IgD-negative memory B cell (primary cell): ENCODE measurements at regions not wholly inside any gene's neighbourhood (a gene's known extent, or its start where the extent isn't known, plus 50 kb on each side); places are given as distances from the start of the nearest gene placed in this dataset.
A peak's percentile ranks its signal among the peaks of the same experiment; 100 is the strongest.

Experiments
- H3K27ac Mint-ChIP-seq, 3 donors: one replicate each; pipeline ENCODE4 v1.8.0; 2020 to 2022; ENCODE audit warnings: mild to moderate bottlenecking in 3 of 3, mixed read lengths in 3 of 3, moderate library complexity in 1 of 3
- H3K27me3 Mint-ChIP-seq: one replicate; pipeline ENCODE4 v1.8.0; 2021; ENCODE audit warnings: mixed read lengths
- H3K36me3 Mint-ChIP-seq: one replicate; pipeline ENCODE4 v1.8.0; 2020; ENCODE audit warnings: mild to moderate bottlenecking, mixed read lengths
- H3K4me1 Mint-ChIP-seq, 3 donors: one replicate each; pipeline ENCODE4 v1.8.0; 2020 to 2022; ENCODE audit warnings: mixed read lengths in 3 of 3, mild to moderate bottlenecking in 1 of 3
- H3K4me3 Mint-ChIP-seq, 4 donors: one replicate each; pipeline ENCODE4 v1.8.0; 2020 to 2022; ENCODE audit warnings: mild to moderate bottlenecking in 4 of 4, mixed read lengths in 4 of 4, moderate library complexity in 3 of 4
- H3K9me3 Mint-ChIP-seq, 3 donors: one replicate each; pipeline ENCODE4 v1.8.0; 2020 to 2021; ENCODE audit warnings: mixed read lengths in 3 of 3, mild to moderate bottlenecking in 1 of 3

DNA sequence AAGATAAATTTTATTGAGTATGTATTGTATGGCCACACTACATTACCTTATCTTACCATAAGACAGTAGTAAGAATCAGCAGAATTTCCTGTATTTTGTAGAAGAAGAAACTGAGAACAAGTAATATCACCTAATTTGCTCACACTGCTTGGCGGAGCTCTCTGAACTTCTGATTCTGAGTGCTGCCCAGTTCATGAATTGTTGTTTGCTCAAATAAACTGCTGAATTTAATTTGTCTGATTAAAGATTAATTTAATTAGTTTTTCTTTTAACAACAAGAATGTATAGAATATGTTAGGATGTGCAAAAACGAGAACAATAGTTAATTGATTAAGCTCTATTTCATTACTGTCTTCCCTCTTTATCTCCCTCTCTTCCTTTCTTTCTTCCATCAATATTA, 100.1 kb upstream of the ERBB4 start:
- H3K36me3 Mint-ChIP-seq, result no peaks in the 10 kb centered on the region
- H3K4me3 Mint-ChIP-seq, result no peak overlapping the region
- H3K4me1 Mint-ChIP-seq, result no peaks in the 10 kb centered on the region
- peaks cover 2 to 3% (median 2%) of the 10 kb centered on the region in 3 donors for H3K9me3 Mint-ChIP-seq
- H3K27me3 Mint-ChIP-seq, result no peaks in the 10 kb centered on the region
- no peak overlapping the region for H3K27ac Mint-ChIP-seq

- H3K27me3 Mint-ChIP-seq, result no peaks in the 10 kb centered on the region
- no peaks in the 10 kb centered on the region for H3K36me3 Mint-ChIP-seq
- H3K9me3 Mint-ChIP-seq, result peaks cover 0 to 6% (median 3%) of the 10 kb centered on the region in 3 donors
- no peak overlapping the region for H3K4me3 Mint-ChIP-seq
- H3K4me1 Mint-ChIP-seq, result no peaks in the 10 kb centered on the region
- H3K27ac Mint-ChIP-seq, result no peak overlapping the region
These were observed 90.0 kb upstream of the ERBB4 start for GRCh38 chr2:212628586-212628985.

DNA sequence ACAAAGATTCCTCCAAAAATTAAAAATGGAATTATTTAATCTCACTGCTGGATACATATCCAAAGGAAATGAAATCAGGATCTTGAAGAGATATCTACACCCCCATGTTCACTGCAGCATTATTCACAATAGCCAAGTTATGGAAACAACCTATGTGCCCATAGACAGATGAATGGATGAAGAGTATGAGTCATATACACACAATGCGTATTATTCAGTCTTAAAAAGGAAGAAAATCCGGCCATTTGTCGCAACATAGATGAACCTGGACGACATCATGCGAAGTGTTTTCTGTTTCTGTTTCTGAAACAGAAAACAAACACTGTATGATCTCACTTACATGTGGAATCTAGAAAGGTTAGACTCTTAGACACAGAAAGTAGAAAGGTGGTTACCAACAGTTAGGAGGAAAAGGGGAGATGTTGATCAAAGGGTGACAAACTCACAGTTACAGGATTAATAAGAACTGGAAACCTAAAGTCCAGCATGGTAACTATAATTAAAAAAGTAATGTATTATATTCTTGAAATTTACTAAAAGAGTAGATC, 87.8 kb upstream of the ERBB4 start:
- Mint-ChIP-seq H3K9me3 (peaks cover 3 to 5% (median 4%) of the 10 kb centered on the region in 3 donors), H3K36me3 (no peaks in the 10 kb centered on the region), H3K4me1 (no peaks in the 10 kb centered on the region), H3K27ac (no peak overlapping the region), H3K27me3 (no peaks in the 10 kb centered on the region), H3K4me3 (no peak overlapping the region)

GRCh38 chr2:212619954-212620353, 81.4 kb upstream of the ERBB4 start:
- Mint-ChIP-seq H3K36me3 (no peaks in the 10 kb centered on the region), H3K4me1 (no peaks in the 10 kb centered on the region), H3K27me3 (no peaks in the 10 kb centered on the region), H3K4me3 (no peak overlapping the region), H3K9me3 (peaks cover 0 to 4% (median 2%) of the 10 kb centered on the region in 3 donors), H3K27ac (no peak overlapping the region)

GRCh38 chr2:212618636-212619035, 80.0 kb upstream of the ERBB4 start:
- no peaks in the 10 kb centered on the region for H3K36me3 Mint-ChIP-seq
- no peak overlapping the region for H3K4me3 Mint-ChIP-seq
- no peaks in the 10 kb centered on the region for H3K4me1 Mint-ChIP-seq
- H3K27me3 Mint-ChIP-seq, result no peaks in the 10 kb centered on the region
- H3K9me3 Mint-ChIP-seq, result peaks cover 0 to 4% (median 4%) of the 10 kb centered on the region in 3 donors
- no peak overlapping the region for H3K27ac Mint-ChIP-seq

- peaks cover 0 to 2% (median 2%) of the 10 kb centered on the region in 3 donors for H3K4me1 Mint-ChIP-seq
- H3K4me3 Mint-ChIP-seq, result no peak overlapping the region
- no peaks in the 10 kb centered on the region for H3K36me3 Mint-ChIP-seq
- no peak overlapping the region for H3K27ac Mint-ChIP-seq
- peaks cover 0 to 2% (median 0%) of the 10 kb centered on the region in 3 donors for H3K9me3 Mint-ChIP-seq
- H3K27me3 Mint-ChIP-seq, result no peaks in the 10 kb centered on the region
These were observed 72.3 kb upstream of the ERBB4 start for GRCh38 chr2:212610872-212611425.

- H3K4me3 Mint-ChIP-seq, result no peak overlapping the region
- H3K9me3 Mint-ChIP-seq, result peaks cover 0 to 2% (median 0%) of the 10 kb centered on the region in 3 donors
- H3K27me3 Mint-ChIP-seq, result peaks cover 1% of the 10 kb centered on the region
- H3K36me3 Mint-ChIP-seq, result no peaks in the 10 kb centered on the region
- H3K4me1 Mint-ChIP-seq, result peaks cover 0 to 2% (median 2%) of the 10 kb centered on the region in 3 donors
- no peak overlapping the region for H3K27ac Mint-ChIP-seq
These were observed 70.9 kb upstream of the ERBB4 start for GRCh38 chr2:212609479-212609878.

GRCh38 chr2:212607080-212607479, 68.5 kb upstream of the ERBB4 start:
- H3K36me3 Mint-ChIP-seq, result no peaks in the 10 kb centered on the region
- no peak overlapping the region for H3K27ac Mint-ChIP-seq
- H3K4me1 Mint-ChIP-seq, result peaks cover 0 to 2% (median 2%) of the 10 kb centered on the region in 3 donors
- H3K9me3 Mint-ChIP-seq, result no peaks in the 10 kb centered on the region
- peaks cover 1% of the 10 kb centered on the region for H3K27me3 Mint-ChIP-seq
- H3K4me3 Mint-ChIP-seq, result peak overlapping the region in 1 of 4 donors; percentile 12

GRCh38 chr2:212606232-212606631, 67.6 kb upstream of the ERBB4 start:
- H3K9me3 Mint-ChIP-seq, result no peaks in the 10 kb centered on the region
- peaks cover 1% of the 10 kb centered on the region for H3K27me3 Mint-ChIP-seq
- no peak overlapping the region for H3K27ac Mint-ChIP-seq
- H3K36me3 Mint-ChIP-seq, result no peaks in the 10 kb centered on the region
- no peak overlapping the region for H3K4me3 Mint-ChIP-seq
- peaks cover 0 to 2% (median 2%) of the 10 kb centered on the region in 3 donors for H3K4me1 Mint-ChIP-seq

- H3K27me3 Mint-ChIP-seq, result no peaks in the 10 kb centered on the region
- no peak overlapping the region for H3K27ac Mint-ChIP-seq
- no peak overlapping the region for H3K4me3 Mint-ChIP-seq
- no peaks in the 10 kb centered on the region for H3K36me3 Mint-ChIP-seq
- no peaks in the 10 kb centered on the region for H3K9me3 Mint-ChIP-seq
- no peaks in the 10 kb centered on the region for H3K4me1 Mint-ChIP-seq
These were observed 58.1 kb upstream of the ERBB4 start for GRCh38 chr2:212596688-212597087.

GRCh38 chr2:212596276-212596675, 57.7 kb upstream of the ERBB4 start:
- Mint-ChIP-seq H3K9me3 (no peaks in the 10 kb centered on the region), H3K4me3 (no peak overlapping the region), H3K4me1 (no peaks in the 10 kb centered on the region), H3K27ac (no peak overlapping the region), H3K27me3 (no peaks in the 10 kb centered on the region), H3K36me3 (no peaks in the 10 kb centered on the region)

DNA sequence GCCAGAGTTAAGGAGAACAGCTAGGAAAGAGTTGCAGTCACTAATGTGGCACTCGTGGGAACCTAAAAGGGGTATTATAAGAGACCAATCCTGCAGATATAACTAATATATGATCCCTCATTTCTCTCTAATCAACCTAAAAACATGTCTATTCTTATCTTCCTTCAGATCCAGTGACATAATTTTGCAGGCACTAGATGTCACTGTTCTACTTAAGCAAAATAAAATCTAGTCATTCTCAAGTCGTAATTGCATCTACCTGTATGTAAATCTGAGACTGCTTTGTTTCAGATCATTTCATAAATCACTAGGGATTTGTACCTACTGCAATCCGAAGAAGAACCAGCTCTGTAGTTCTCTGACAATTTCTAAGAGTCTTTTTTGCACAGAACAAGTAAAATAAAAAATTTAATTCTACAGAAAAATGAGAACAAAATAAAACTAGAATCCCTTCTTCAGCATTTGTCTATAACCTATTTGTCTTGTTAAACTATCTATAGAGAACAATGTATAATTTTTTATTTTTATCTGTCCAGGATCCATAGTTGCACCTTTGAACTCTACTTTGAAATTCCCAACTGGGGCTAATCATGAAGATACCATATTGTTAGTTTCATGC, 56.5 kb upstream of the ERBB4 start:
- no peaks in the 10 kb centered on the region for H3K9me3 Mint-ChIP-seq
- H3K27ac Mint-ChIP-seq, result peak overlapping the region in 1 of 3 donors; percentile 18
- H3K27me3 Mint-ChIP-seq, result no peaks in the 10 kb centered on the region
- no peaks in the 10 kb centered on the region for H3K4me1 Mint-ChIP-seq
- H3K4me3 Mint-ChIP-seq, result no peak overlapping the region
- H3K36me3 Mint-ChIP-seq, result no peaks in the 10 kb centered on the region

DNA sequence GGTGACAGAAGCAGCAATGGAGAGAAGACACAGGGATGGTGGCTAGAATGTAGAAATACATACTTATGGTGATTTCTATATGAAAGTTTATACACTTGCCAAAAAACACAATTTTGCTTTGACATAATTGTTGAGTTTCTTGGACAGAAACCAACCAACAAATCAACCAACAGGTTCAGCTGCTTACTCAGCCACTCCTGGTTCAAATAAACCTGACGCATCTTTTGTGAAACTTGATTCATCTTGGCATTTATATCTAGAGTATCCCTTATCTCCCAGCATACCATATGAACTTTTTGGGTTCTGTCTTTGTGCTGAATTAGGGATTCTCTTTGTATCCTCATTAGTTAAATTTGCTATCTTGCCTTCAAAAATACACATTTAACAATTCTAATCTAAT, 54.1 kb upstream of the ERBB4 start:
- Mint-ChIP-seq H3K27me3 (no peaks in the 10 kb centered on the region), H3K27ac (no peak overlapping the region), H3K9me3 (no peaks in the 10 kb centered on the region)

More for the DNA sequence above, 54.1 kb upstream of the ERBB4 start:
- H3K36me3 Mint-ChIP-seq, result no peaks in the 10 kb centered on the region
- no peak overlapping the region for H3K4me3 Mint-ChIP-seq
- H3K4me1 Mint-ChIP-seq, result no peaks in the 10 kb centered on the region
